H1 (cell line): ENCODE measurements at regions not wholly inside any gene's neighbourhood (a gene's known extent, or its start where the extent isn't known, plus 50 kb on each side); places are given as distances from the start of the nearest gene placed in this dataset.

Source experiments
- BCL11A ChIP-seq, 2 experiments: IDR thresholded peaks; one replicate each; pipeline ENCODE4 v1.6.1; 2011; ENCODE audit warnings: low read depth in 2 of 2, low read length in 2 of 2, mild to moderate bottlenecking in 2 of 2
- BRCA1 ChIP-seq: IDR thresholded peaks from 2 replicates; pipeline ENCODE4 v1.6.1; 2012; ENCODE audit warnings: low read depth, low read length, improper control_type of control experiment
- CBX8 ChIP-seq: fragments of 300-800, 300-1000 bp; sonication (generic); IDR thresholded peaks from 2 replicates; pipeline ENCODE4 v1.7.1; 2016; ENCODE audit warnings: low read depth, low read length, borderline replicate concordance
- CEBPB ChIP-seq: IDR thresholded peaks from 2 replicates; pipeline ENCODE4 v1.6.1; 2012; ENCODE audit warnings: low read depth, low read length
- CTBP2 ChIP-seq: IDR thresholded peaks from 2 replicates; pipeline ENCODE4 v1.7.0; 2011; ENCODE audit warnings: borderline replicate concordance, mild to moderate bottlenecking, moderate library complexity, mixed read lengths, low read length; ENCODE audit not compliant: insufficient read depth, insufficient read length
- CTCF ChIP-seq, 3 experiments: IDR thresholded peaks; 1 replicate in 2 of 3; 2 replicates in 1 of 3; pipeline versions ENCODE4 v1.5.1 to v1.6.1; 2011; ENCODE audit warnings: low read length in 3 of 3, mild to moderate bottlenecking in 3 of 3, inconsistent platforms in 2 of 3, low read depth in 1 of 3, moderate library complexity in 1 of 3; ENCODE audit not compliant: insufficient read depth in 1 of 3; ENCODE audit errors: control extremely low read depth in 1 of 3
- GABPA ChIP-seq: IDR thresholded peaks from 2 replicates; pipeline ENCODE4 v1.6.1; 2011; ENCODE audit warnings: mild to moderate bottlenecking, low read length, moderate library complexity, borderline replicate concordance; ENCODE audit not compliant: insufficient read depth
- TF ChIP-seq, protein P1 (sequence below): fragments of 300-600 bp; sonication (generic); IDR thresholded peaks from 2 replicates; pipeline ENCODE4 v1.7.1; 2012; ENCODE audit warnings: low read length, moderate library complexity, mild to moderate bottlenecking, inconsistent platforms; ENCODE audit not compliant: insufficient replicate concordance

DNA sequence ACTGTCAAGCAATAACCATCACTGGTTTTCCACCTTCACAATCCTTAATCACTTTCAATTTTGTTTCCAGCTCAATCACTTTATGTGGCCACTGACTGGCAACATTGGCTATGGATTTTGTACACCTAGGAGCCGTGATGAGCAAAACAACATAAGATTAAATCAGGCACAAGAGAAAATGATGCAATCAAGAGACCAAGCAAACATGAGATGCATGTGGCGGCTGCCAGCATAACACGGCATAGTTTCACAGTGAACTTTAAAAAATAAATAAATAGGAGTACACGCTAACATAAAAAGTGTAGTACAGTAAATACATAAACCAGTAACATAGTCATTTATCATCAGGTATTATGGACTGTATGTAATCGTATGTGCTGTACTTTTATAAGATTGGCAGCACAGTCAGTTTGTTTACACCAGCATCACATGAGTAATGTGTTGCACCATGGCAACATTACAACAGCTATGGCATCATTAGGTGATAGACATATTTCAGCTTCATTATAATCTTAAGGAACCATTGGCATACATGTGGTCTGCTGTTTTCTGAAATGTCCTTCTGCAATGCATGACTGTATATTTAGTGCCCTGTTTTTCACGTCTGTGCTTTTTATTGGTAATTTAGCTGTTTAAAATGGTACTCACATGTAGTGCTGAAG, 83.3 kb upstream of the PRDM11 start (continued):
- TF ChIP-seq, protein P1, sequence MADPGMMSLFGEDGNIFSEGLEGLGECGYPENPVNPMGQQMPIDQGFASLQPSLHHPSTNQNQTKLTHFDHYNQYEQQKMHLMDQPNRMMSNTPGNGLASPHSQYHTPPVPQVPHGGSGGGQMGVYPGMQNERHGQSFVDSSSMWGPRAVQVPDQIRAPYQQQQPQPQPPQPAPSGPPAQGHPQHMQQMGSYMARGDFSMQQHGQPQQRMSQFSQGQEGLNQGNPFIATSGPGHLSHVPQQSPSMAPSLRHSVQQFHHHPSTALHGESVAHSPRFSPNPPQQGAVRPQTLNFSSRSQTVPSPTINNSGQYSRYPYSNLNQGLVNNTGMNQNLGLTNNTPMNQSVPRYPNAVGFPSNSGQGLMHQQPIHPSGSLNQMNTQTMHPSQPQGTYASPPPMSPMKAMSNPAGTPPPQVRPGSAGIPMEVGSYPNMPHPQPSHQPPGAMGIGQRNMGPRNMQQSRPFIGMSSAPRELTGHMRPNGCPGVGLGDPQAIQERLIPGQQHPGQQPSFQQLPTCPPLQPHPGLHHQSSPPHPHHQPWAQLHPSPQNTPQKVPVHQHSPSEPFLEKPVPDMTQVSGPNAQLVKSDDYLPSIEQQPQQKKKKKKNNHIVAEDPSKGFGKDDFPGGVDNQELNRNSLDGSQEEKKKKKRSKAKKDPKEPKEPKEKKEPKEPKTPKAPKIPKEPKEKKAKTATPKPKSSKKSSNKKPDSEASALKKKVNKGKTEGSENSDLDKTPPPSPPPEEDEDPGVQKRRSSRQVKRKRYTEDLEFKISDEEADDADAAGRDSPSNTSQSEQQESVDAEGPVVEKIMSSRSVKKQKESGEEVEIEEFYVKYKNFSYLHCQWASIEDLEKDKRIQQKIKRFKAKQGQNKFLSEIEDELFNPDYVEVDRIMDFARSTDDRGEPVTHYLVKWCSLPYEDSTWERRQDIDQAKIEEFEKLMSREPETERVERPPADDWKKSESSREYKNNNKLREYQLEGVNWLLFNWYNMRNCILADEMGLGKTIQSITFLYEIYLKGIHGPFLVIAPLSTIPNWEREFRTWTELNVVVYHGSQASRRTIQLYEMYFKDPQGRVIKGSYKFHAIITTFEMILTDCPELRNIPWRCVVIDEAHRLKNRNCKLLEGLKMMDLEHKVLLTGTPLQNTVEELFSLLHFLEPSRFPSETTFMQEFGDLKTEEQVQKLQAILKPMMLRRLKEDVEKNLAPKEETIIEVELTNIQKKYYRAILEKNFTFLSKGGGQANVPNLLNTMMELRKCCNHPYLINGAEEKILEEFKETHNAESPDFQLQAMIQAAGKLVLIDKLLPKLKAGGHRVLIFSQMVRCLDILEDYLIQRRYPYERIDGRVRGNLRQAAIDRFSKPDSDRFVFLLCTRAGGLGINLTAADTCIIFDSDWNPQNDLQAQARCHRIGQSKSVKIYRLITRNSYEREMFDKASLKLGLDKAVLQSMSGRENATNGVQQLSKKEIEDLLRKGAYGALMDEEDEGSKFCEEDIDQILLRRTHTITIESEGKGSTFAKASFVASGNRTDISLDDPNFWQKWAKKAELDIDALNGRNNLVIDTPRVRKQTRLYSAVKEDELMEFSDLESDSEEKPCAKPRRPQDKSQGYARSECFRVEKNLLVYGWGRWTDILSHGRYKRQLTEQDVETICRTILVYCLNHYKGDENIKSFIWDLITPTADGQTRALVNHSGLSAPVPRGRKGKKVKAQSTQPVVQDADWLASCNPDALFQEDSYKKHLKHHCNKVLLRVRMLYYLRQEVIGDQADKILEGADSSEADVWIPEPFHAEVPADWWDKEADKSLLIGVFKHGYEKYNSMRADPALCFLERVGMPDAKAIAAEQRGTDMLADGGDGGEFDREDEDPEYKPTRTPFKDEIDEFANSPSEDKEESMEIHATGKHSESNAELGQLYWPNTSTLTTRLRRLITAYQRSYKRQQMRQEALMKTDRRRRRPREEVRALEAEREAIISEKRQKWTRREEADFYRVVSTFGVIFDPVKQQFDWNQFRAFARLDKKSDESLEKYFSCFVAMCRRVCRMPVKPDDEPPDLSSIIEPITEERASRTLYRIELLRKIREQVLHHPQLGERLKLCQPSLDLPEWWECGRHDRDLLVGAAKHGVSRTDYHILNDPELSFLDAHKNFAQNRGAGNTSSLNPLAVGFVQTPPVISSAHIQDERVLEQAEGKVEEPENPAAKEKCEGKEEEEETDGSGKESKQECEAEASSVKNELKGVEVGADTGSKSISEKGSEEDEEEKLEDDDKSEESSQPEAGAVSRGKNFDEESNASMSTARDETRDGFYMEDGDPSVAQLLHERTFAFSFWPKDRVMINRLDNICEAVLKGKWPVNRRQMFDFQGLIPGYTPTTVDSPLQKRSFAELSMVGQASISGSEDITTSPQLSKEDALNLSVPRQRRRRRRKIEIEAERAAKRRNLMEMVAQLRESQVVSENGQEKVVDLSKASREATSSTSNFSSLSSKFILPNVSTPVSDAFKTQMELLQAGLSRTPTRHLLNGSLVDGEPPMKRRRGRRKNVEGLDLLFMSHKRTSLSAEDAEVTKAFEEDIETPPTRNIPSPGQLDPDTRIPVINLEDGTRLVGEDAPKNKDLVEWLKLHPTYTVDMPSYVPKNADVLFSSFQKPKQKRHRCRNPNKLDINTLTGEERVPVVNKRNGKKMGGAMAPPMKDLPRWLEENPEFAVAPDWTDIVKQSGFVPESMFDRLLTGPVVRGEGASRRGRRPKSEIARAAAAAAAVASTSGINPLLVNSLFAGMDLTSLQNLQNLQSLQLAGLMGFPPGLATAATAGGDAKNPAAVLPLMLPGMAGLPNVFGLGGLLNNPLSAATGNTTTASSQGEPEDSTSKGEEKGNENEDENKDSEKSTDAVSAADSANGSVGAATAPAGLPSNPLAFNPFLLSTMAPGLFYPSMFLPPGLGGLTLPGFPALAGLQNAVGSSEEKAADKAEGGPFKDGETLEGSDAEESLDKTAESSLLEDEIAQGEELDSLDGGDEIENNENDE = no peak
- TF ChIP-seq CTBP2 (no peak), CBX8 (no peak), BCL11A (IDR thresholded peaks at IDR 0.05; ENCODE audit: low read depth in 2 of 2, low read length in 2 of 2) (no peak), CEBPB (no peak), CTCF (IDR thresholded peaks at IDR 0.05; ENCODE audit: control extremely low read depth in 1 of 3, insufficient read depth in 1 of 3, low read depth in 1 of 3, low read length in 3 of 3) (no peak), BRCA1 (no peak), GABPA (no peak)
